K562 (cell line): ENCODE measurements at regions not wholly inside any gene's neighbourhood (a gene's known extent, or its start where the extent isn't known, plus 50 kb on each side); places are given as distances from the start of the nearest gene placed in this dataset.

ENCODE experiments used
- CBX5 ChIP-seq: IDR thresholded peaks from 2 replicates; pipeline ENCODE4 v1.6.1; 2014; ENCODE audit warnings: low read depth, borderline replicate concordance
- ZNF274 ChIP-seq: IDR thresholded peaks from 2 replicates; pipeline ENCODE4 v1.6.1; 2011; ENCODE audit warnings: low read depth, mild to moderate bottlenecking, low read length, moderate library complexity, borderline replicate concordance
- TF ChIP-seq, protein P1 (sequence below): fragments of 450-650 bp; IDR thresholded peaks from 2 replicates; pipeline ENCODE4 v1.6.1; 2016; ENCODE audit warnings: low read depth
- TF ChIP-seq, protein P2 (sequence below): sonication (generic); formaldehyde crosslinking; IDR thresholded peaks from 2 replicates; pipeline ENCODE4 v1.8.0; 2023; ENCODE audit warnings: mild to moderate bottlenecking, missing genetic modification reagents

GRCh38 chr1:199629624-199630023 lies 397.9 kb upstream of the NR5A2 start (continued):
- TF ChIP-seq, protein P1, sequence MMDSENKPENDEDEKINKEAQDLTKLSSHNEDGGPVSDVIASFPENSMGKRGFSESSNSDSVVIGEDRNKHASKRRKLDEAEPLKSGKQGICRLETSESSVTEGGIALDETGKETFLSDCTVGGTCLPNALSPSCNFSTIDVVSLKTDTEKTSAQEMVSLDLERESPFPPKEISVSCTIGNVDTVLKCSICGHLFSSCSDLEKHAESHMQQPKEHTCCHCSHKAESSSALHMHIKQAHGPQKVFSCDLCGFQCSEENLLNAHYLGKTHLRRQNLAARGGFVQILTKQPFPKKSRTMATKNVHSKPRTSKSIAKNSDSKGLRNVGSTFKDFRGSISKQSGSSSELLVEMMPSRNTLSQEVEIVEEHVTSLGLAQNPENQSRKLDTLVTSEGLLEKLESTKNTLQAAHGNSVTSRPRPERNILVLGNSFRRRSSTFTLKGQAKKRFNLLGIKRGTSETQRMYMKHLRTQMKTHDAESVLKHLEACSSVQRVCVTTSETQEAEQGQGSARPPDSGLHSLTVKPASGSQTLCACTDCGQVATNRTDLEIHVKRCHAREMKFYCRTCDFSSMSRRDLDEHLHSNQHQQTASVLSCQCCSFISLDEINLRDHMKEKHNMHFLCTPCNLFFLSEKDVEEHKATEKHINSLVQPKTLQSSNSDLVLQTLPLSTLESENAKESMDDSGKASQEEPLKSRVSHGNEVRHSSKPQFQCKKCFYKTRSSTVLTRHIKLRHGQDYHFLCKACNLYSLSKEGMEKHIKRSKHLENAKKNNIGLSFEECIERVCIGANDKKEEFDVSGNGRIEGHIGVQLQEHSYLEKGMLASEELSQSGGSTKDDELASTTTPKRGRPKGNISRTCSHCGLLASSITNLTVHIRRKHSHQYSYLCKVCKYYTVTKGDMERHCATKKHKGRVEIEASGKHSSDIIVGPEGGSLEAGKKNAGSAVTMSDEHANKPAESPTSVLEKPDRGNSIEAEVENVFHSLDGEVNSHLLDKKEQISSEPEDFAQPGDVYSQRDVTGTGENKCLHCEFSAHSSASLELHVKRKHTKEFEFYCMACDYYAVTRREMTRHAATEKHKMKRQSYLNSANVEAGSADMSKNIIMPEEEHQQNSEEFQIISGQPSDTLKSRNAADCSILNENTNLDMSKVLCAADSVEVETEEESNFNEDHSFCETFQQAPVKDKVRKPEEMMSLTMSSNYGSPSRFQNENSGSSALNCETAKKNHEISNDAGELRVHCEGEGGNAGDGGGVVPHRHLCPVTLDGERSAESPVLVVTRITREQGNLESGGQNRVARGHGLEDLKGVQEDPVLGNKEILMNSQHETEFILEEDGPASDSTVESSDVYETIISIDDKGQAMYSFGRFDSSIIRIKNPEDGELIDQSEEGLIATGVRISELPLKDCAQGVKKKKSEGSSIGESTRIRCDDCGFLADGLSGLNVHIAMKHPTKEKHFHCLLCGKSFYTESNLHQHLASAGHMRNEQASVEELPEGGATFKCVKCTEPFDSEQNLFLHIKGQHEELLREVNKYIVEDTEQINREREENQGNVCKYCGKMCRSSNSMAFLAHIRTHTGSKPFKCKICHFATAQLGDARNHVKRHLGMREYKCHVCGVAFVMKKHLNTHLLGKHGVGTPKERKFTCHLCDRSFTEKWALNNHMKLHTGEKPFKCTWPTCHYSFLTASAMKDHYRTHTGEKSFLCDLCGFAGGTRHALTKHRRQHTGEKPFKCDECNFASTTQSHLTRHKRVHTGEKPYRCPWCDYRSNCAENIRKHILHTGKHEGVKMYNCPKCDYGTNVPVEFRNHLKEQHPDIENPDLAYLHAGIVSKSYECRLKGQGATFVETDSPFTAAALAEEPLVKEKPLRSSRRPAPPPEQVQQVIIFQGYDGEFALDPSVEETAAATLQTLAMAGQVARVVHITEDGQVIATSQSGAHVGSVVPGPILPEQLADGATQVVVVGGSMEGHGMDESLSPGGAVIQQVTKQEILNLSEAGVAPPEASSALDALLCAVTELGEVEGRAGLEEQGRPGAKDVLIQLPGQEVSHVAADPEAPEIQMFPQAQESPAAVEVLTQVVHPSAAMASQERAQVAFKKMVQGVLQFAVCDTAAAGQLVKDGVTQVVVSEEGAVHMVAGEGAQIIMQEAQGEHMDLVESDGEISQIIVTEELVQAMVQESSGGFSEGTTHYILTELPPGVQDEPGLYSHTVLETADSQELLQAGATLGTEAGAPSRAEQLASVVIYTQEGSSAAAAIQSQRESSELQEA: no peak
- TF ChIP-seq ZNF274: no peak
- TF ChIP-seq, protein P2, sequence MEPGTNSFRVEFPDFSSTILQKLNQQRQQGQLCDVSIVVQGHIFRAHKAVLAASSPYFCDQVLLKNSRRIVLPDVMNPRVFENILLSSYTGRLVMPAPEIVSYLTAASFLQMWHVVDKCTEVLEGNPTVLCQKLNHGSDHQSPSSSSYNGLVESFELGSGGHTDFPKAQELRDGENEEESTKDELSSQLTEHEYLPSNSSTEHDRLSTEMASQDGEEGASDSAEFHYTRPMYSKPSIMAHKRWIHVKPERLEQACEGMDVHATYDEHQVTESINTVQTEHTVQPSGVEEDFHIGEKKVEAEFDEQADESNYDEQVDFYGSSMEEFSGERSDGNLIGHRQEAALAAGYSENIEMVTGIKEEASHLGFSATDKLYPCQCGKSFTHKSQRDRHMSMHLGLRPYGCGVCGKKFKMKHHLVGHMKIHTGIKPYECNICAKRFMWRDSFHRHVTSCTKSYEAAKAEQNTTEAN (CRISPR knock-in tag): no peak
- no peak for TF ChIP-seq CBX5
